ENCODE measurements at regions not wholly inside any gene's neighbourhood (a gene's known extent, or its start where the extent isn't known, plus 50 kb on each side); places are given as distances from the start of the nearest gene placed in this dataset.

- no peaks in the 10 kb centered on the region for H3K36me3 Mint-ChIP-seq (ENCODE audit: insufficient read depth in 1 of 3, low read depth in 3 of 3)
- no peak overlapping the region for H2BK20ac ChIP-seq (ENCODE audit: low read depth, low read length, poor library complexity, severe bottlenecking)
Measured at GRCh38 chr9:115643948-115644727, 509.5 kb upstream of the PAPPA start.

More at GRCh38 chr9:115643948-115644727, 509.5 kb upstream of the PAPPA start:
- H2BK5ac ChIP-seq (ENCODE audit: insufficient read length, low read length) = no peak overlapping the region
- H2BK12ac ChIP-seq (ENCODE audit: insufficient read length, low read depth, low read length) = no peak overlapping the region
- TF ChIP-seq CTCF (conservative IDR thresholded peaks at IDR 0.05) = no peak
- no CpG with 5 or more reads among the region's 4 CpGs for WGBS (ENCODE audit: extremely low coverage, insufficient read length, low lambda C conversion rate)
- no peaks in the 10 kb centered on the region for H3K79me1 ChIP-seq (ENCODE audit: insufficient read depth, low read depth, low read length, poor library complexity, severe bottlenecking)
- H3K9me3 Mint-ChIP-seq = no peaks in the 10 kb centered on the region
- no peak overlapping the region for H3K9ac ChIP-seq (ENCODE audit: extremely low read depth, insufficient read length, low read length)
- no peak overlapping the region for H3K27ac ChIP-seq (ENCODE audit: insufficient read length, low read depth, low read length)
- H3K4me1 ChIP-seq (ENCODE audit: insufficient read depth, low read length) = no peaks in the 10 kb centered on the region
- no peak overlapping the region for H3K56ac ChIP-seq (ENCODE audit: insufficient read length, low read depth, low read length)
- no peak overlapping the region for H3K23ac ChIP-seq (ENCODE audit: insufficient read length, low read depth, low read length)
- no peak overlapping the region for H3K18ac ChIP-seq (ENCODE audit: insufficient read length, low read depth, low read length)
- no peak overlapping the region for H2BK15ac ChIP-seq (ENCODE audit: low read depth, low read length)
- no peak overlapping the region for H4K8ac ChIP-seq (replicated peaks; ENCODE audit: insufficient read length, low read depth, low read length)
- H3K9me3 ChIP-seq (ENCODE audit: control insufficient read depth, low read depth, low read length) = no peaks in the 10 kb centered on the region
- no peaks in the 10 kb centered on the region for H3K79me2 ChIP-seq (ENCODE audit: insufficient read depth, low read length)
- H3T11ph ChIP-seq (ENCODE audit: low read length) = no peak overlapping the region
- no peaks in the 10 kb centered on the region for H3K23me2 ChIP-seq (ENCODE audit: insufficient read length, low read depth, low read length, poor library complexity, severe bottlenecking)
- H4K20me1 ChIP-seq (ENCODE audit: control insufficient read depth, insufficient read depth, insufficient read length) = no peaks in the 10 kb centered on the region
- no peak overlapping the region for H3K4me3 Mint-ChIP-seq
- no peak overlapping the region for H3K14ac ChIP-seq (ENCODE audit: insufficient read depth, low read length)
- H4K91ac ChIP-seq (ENCODE audit: insufficient read length, low read depth, low read length) = no peak overlapping the region
- H3K27me3 Mint-ChIP-seq (ENCODE audit: low read depth) = no peaks in the 10 kb centered on the region
- H2BK120ac ChIP-seq (ENCODE audit: low read depth, low read length, poor library complexity, severe bottlenecking) = no peak overlapping the region
- H3K4me2 ChIP-seq (ENCODE audit: insufficient read depth, insufficient read length, low read length) = no peak overlapping the region
- no peak overlapping the region for H2AFZ ChIP-seq (ENCODE audit: low read length)
- H3K4me1 Mint-ChIP-seq = peaks cover 0 to 4% of the 10 kb centered on the region in 2 experiments; a peak in 1 of 4 replicates
- no peak overlapping the region for H4K5ac ChIP-seq (ENCODE audit: insufficient read length, low read depth, low read length)
- H3K27ac Mint-ChIP-seq = no peak overlapping the region; a peak in 1 of 7 replicates
- no peak for DNase-seq
- no peaks in the 10 kb centered on the region for H3K27me3 ChIP-seq (ENCODE audit: insufficient read depth, low read length)
- no peak overlapping the region for H2AK5ac ChIP-seq (ENCODE audit: insufficient read length, low read length)
- no peak overlapping the region for H3K4ac ChIP-seq (ENCODE audit: low read depth, low read length)
